ENCODE measurements at regions not wholly inside any gene's neighbourhood (a gene's known extent, or its start where the extent isn't known, plus 50 kb on each side); places are given as distances from the start of the nearest gene placed in this dataset.

DNA sequence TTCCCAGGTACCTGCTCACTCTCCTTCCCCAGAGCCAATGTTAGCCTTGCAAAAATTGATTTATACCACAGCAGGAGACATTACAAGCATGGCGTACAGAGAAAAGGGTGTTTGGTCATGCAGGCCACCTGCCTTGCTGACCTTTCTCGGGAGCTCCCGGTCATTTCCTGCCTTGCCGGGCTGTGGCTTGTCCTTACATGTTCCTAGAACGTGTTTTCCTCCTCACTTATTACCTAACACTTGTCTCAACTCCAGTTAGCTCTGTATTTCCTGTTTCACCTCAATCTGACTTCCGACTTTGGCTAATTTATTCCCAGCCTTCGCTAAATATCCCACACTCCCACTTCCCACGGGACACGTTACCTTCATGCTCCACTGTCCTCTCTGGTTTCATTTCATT lies 282.5 kb downstream of the ICE1 start:
- TF ChIP-seq, protein P1, sequence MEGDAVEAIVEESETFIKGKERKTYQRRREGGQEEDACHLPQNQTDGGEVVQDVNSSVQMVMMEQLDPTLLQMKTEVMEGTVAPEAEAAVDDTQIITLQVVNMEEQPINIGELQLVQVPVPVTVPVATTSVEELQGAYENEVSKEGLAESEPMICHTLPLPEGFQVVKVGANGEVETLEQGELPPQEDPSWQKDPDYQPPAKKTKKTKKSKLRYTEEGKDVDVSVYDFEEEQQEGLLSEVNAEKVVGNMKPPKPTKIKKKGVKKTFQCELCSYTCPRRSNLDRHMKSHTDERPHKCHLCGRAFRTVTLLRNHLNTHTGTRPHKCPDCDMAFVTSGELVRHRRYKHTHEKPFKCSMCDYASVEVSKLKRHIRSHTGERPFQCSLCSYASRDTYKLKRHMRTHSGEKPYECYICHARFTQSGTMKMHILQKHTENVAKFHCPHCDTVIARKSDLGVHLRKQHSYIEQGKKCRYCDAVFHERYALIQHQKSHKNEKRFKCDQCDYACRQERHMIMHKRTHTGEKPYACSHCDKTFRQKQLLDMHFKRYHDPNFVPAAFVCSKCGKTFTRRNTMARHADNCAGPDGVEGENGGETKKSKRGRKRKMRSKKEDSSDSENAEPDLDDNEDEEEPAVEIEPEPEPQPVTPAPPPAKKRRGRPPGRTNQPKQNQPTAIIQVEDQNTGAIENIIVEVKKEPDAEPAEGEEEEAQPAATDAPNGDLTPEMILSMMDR (IDR thresholded peaks at IDR 0.05) = no peak
- TF ChIP-seq EZH2 (IDR thresholded peaks at IDR 0.05) = no peak

All from neural progenitor cell (in vitro differentiated cells).